SIG-M5 treated with dmso at 0.1 percent for 504 hours (cell line): ENCODE measurements at regions not wholly inside any gene's neighbourhood (a gene's known extent, or its start where the extent isn't known, plus 50 kb on each side); places are given as distances from the start of the nearest gene placed in this dataset.
"Not testable (repeated sequence)": the region's sequence is repeated elsewhere in the genome, so short reads cannot be mapped to it uniquely, and the experiment has no call there.

ENCODE experiments used
- DNase-seq: peaks from one replicate; lab custom pipeline; 2025; ENCODE audit not compliant: unreplicated experiment; lab: John Stamatoyannopoulos, UW

DNA sequence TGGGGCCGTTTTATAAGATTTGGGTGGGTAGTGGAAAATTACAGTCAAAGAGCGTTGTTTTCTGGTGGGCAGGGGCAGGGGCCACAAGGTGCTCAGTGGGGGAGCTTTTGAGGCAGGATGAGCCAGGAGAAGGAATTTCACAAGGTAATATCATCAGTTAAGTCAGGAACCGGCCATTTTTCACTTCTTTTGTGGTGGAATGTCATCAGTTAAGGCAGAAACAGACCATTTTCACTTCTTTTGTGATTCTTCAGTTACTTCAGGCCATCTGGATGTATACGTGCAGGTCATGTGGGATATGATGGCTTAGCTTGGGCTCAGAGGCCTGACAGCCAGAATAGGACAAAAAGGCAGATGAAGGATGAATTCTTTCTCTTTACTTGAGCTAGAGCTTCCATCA is 477.3 kb upstream of the NUDT12 start:
- DNase-seq = not testable (repeated sequence)

DNA sequence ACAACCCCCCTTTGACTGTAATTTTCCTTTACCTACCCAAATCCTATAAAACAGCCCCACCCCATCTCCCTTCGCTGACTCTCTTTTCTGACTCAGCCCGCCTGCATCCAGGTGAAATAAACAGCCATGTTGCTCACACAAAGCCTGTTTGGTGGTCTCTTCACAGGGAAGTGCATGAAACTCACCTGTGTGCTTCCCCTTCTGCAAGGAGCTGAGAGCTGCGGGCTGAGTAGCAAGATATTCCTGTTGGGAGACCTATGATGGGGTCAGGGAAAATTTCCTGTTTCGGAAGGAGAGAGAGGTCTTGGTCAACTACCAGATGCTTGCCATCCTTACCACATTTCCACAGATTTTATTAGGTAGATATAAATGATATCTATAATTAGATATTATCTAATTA is 474.5 kb upstream of the NUDT12 start:
- not testable (repeated sequence) for DNase-seq

- not testable (repeated sequence) for DNase-seq
Observed at GRCh38 chr5:104033186-104033585, 470.6 kb upstream of the NUDT12 start.

- DNase-seq = no peak
Observed at GRCh38 chr5:104024538-104024937, 461.9 kb upstream of the NUDT12 start.

DNA sequence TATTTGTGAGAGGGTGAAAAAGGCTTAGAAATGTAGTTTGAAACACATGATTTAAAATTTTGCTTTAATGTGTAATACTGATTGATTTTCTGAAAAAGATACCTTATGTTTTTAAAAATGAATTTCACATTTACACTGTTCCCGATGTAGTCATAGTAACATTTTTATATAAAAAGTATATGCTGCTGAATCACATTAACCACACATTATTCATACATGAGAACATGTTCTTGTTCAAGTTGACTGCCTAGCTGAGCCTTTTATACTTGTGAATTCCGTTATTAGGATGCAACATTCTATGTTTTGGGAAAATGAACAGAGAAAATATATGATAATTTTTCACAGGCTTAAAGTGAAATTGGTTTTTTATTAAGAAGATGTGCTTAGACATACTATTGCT is 461.1 kb upstream of the NUDT12 start:
- DNase-seq = no peak

DNA sequence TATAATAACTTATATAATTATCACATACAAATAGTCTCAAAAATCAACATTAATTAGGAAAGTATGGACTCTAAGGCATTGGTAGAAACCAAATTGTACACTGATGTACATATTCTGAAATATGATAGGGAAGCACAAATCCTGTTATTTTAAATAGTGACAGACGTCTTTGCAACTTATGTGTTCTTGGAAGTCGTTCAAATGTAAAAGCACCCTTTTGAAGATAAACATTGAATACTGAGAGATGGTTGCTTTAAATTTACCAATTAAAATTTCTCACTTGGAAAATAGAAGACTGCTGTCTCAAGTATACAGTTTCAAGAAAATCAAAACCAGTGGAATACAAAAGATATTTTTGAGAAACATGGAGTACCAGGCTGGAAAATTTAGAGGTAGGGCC is 457.4 kb upstream of the NUDT12 start:
- DNase-seq = no peak

DNA sequence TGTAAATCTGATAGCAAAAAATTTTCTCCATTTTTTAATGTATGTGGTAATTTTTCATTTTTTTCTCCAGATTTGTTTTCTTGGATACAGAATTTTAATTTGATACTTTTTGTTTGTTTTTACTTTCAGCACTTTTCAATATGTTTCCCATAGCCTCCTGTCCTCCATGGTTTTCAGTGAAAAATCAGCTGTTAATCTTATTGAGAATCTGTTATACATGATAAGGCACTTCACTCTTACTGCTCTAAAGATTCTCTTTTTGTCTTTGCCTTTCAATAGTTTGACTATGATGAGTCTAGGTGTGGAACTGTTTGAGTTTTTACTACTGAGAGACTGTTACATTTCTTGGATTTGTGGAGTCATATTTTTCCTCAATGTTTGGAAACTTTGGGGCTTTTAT is 455.7 kb upstream of the NUDT12 start:
- DNase-seq = no peak

- DNase-seq = no peak
Observed at GRCh38 chr5:104016646-104017045, 454.1 kb upstream of the NUDT12 start.

- DNase-seq = no peak
Observed at GRCh38 chr5:104015765-104016164, 453.2 kb upstream of the NUDT12 start.

DNA sequence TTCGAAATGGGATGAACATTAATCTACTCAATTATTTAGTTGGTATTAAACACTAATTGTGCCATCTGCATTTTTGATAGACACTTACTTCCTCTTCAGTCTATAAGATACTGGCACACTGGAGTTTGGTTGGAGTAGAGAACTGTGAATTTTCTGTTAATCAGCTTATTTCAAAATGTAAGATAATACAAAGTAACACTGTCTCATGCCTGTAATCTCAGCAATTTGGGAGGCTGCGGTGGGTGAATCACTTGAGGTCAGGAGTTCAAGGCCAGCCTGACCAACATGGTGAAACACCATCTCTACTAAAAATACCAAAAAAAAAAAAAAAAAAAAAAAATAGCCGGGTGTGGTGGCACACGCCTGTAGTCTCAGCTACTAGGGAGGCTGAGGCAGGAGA is 440.2 kb upstream of the NUDT12 start:
- not testable (repeated sequence) for DNase-seq

- no peak for DNase-seq
Observed at GRCh38 chr5:104001136-104001535, 438.5 kb upstream of the NUDT12 start.

- DNase-seq = no peak
Observed at GRCh38 chr5:103993031-103993430, 430.4 kb upstream of the NUDT12 start.

DNA sequence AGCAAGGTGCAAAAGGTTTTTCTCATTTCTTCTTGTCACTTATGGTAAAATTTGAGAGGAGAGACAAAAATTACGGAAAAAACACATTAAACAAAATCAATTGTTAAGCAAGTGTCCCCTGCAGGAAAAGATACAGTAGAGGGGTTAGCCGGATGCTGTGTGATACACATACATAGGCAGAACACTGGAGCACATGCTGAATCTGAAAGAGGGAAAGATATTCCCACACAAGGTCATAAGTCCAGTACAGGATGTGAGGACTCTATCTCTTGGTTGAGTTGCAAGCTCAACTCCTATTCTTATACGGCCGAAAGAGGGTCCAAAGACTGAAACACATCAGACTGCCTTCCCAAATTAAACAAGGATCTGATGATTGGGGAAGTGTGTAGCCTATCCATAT is 427.5 kb upstream of the NUDT12 start:
- DNase-seq = no peak

DNA sequence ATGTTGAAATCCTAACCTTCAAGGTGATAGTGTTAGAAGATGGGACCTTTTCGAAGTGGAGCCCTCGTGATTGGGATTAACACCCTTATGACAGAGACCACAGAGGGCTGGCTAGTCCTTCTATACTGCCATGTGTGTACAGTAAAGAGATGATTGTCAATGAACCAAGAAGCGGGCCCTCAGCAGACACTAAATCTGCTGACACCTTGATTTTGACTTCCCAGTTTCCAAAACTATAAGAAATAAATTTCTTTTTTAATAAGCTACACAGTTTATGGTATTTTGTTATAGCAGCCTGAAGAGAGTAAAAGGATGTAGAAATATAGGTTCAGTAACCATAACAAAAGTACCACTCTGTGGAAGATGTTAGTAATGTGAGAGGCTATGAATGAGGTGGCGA is 419.0 kb upstream of the NUDT12 start:
- no peak for DNase-seq

GRCh38 chr5:103973669-103974068 is 411.1 kb upstream of the NUDT12 start:
- DNase-seq = no peak

- not testable (repeated sequence) for DNase-seq
Observed at GRCh38 chr5:103966295-103966694, 403.7 kb upstream of the NUDT12 start.

- DNase-seq = no peak
Observed at GRCh38 chr5:103962023-103962422, 399.4 kb upstream of the NUDT12 start.

DNA sequence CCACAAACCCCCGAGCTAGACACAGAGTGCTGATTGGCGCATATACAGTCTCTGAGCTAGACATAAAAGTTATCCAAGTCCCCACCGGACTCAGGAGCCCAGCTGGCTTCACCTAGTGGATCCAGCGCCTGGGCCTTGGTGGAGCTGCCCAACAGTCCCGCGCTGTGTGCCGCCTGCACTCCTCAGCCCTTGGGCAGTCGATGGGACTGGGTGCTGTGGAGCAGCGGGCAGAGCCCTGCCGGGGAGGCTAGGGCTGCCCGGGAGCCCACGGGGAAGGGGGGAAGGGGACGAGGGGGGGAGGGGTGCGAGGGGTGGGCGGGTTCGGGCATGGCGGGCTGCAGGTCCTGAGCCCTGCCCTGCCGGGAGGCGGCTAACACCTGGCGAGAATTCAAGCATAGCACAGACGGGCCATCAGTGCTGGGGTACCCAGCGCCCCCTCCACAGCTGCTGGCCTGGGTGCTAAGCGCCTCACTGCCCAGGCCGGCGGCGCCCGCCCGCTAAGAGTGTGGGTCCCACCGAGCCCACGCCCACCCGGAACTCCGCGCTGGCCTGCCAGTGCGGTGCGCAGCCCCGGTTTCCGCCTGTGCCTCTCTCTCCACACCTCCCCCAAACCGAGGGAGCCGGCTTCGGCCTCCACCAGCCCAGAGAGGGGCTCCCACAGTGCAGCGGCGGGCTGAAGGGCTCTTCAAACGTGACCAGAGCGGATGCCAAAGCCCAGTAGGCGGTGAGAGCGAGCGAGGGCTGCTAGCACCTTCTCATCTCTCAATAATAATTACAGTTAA is 391.2 kb upstream of the NUDT12 start:
- no peak for DNase-seq

DNA sequence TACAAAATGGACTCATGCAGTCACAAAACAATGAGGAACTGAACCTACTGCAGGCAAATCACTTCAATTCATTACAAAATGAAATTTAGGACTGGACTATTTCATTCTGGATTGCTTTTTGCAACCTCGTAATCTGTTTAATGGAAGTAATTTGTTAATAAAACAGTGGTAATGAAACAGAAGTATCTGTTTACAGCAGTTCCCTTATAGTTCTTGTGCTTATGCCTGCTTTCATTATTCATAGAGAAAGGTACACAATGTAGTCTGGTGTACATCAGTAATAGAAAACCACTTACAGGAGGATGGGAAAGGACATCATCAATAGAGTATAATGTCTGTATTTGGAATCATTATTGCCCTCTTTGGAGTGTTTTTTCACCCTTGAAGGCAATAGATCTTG is 389.2 kb upstream of the NUDT12 start:
- no peak for DNase-seq

GRCh38 chr5:103943230-103943629 is 380.6 kb upstream of the NUDT12 start:
- no peak for DNase-seq

DNA sequence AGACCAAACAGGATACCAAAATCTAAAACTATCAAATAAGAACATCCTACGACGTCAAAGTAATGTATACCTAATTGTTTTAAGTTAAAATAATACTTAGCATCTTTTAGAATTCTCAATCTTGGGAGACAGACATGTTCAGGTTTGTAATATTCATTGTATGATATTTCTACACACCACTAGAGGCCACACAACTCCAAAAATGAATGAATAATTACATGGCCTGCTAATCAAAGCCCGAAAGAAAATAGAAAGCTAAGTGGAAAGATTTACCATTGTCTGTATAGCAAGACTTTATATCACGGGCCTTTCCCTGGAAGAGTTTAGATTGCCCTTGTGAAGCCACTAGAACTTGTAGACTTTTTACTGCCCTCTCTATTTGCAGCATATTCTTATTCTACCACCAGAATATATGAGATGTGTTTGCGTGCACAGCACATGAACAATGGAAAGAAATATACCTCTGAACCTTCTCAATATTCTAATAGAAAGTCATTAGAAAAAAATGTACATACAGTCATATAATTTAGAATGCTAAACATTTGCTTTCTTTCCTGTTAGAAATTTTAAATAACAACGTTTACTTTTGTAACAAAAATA is 380.1 kb upstream of the NUDT12 start:
- DNase-seq = no peak

GRCh38 chr5:103941596-103941995 is 379.0 kb upstream of the NUDT12 start:
- DNase-seq = no peak
